ENCODE measurements at regions not wholly inside any gene's neighbourhood (a gene's known extent, or its start where the extent isn't known, plus 50 kb on each side); places are given as distances from the start of the nearest gene placed in this dataset.

DNA sequence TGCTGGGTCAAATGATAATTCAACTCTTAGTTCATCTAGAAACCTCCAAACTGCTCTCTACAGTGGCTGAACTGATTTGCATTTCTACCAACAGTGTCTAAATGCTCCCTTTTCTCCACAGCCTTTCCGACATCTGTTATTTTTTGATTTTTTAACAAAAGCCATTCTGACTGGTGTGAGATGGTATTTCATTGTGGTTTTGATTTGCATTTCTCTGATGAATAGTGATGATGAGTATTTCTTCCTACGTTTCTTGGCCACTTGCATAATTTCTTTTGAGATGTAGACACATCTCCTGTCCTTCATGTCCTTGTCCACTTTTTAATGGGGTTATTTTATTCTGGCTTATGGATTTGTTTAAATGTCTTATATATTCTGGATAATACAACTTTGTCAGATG is 298.2 kb upstream of the ARSJ start:
- TF ChIP-seq, protein P1, sequence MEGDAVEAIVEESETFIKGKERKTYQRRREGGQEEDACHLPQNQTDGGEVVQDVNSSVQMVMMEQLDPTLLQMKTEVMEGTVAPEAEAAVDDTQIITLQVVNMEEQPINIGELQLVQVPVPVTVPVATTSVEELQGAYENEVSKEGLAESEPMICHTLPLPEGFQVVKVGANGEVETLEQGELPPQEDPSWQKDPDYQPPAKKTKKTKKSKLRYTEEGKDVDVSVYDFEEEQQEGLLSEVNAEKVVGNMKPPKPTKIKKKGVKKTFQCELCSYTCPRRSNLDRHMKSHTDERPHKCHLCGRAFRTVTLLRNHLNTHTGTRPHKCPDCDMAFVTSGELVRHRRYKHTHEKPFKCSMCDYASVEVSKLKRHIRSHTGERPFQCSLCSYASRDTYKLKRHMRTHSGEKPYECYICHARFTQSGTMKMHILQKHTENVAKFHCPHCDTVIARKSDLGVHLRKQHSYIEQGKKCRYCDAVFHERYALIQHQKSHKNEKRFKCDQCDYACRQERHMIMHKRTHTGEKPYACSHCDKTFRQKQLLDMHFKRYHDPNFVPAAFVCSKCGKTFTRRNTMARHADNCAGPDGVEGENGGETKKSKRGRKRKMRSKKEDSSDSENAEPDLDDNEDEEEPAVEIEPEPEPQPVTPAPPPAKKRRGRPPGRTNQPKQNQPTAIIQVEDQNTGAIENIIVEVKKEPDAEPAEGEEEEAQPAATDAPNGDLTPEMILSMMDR (conservative IDR thresholded peaks at IDR 0.05; ENCODE audit: low read depth, low read length), result no peak
- no peak for TF ChIP-seq EZH2 (IDR thresholded peaks at IDR 0.05; ENCODE audit: borderline replicate concordance, low read depth, low read length, poor library complexity, severe bottlenecking)
